ENCODE measurements at regions not wholly inside any gene's neighbourhood (a gene's known extent, or its start where the extent isn't known, plus 50 kb on each side); places are given as distances from the start of the nearest gene placed in this dataset.

GRCh38 chr10:81026591-81026990 is 488.9 kb downstream of the SH2D4B start:
- TF ChIP-seq YY1 (IDR thresholded peaks at IDR 0.05; ENCODE audit: low read depth) (no peak), NFIC (IDR thresholded peaks at IDR 0.05) (no peak), MAX (IDR thresholded peaks at IDR 0.05) (no peak), RAD21 (IDR thresholded peaks at IDR 0.05; ENCODE audit: low read depth) (no peak), TCF12 (IDR thresholded peaks at IDR 0.05; ENCODE audit: low read depth) (no peak), TEAD4 (IDR thresholded peaks at IDR 0.05) (no peak), CREB1 (IDR thresholded peaks at IDR 0.05; ENCODE audit: low read depth) (no peak), EP300 (IDR thresholded peaks at IDR 0.05; ENCODE audit: borderline replicate concordance) (no peak), REST (IDR thresholded peaks at IDR 0.05; ENCODE audit: low read depth) (no peak), TAF1 (IDR thresholded peaks at IDR 0.05; ENCODE audit: low read depth) (no peak), ZBTB7A (IDR thresholded peaks at IDR 0.05; ENCODE audit: low read depth) (no peak)

GRCh38 chr10:81027223-81027622 is 489.5 kb downstream of the SH2D4B start:
- TF ChIP-seq TEAD4 (IDR thresholded peaks at IDR 0.05) (no peak), YY1 (IDR thresholded peaks at IDR 0.05; ENCODE audit: low read depth) (no peak), FOXM1 (IDR thresholded peaks at IDR 0.05; ENCODE audit: borderline replicate concordance, low read depth) (no peak), USF1 (IDR thresholded peaks at IDR 0.05) (no peak), TAF1 (IDR thresholded peaks at IDR 0.05; ENCODE audit: low read depth) (no peak), MAX (IDR thresholded peaks at IDR 0.05) (no peak), EP300 (IDR thresholded peaks at IDR 0.05; ENCODE audit: borderline replicate concordance) (no peak), NFIC (IDR thresholded peaks at IDR 0.05) (no peak), CEBPB (IDR thresholded peaks at IDR 0.05) (no peak)

- no peak for TF ChIP-seq TCF12 (IDR thresholded peaks at IDR 0.05; ENCODE audit: low read depth)
- no peak for TF ChIP-seq EGR1 (IDR thresholded peaks at IDR 0.05)
- no peak for TF ChIP-seq EP300 (IDR thresholded peaks at IDR 0.05; ENCODE audit: borderline replicate concordance)
- TF ChIP-seq YY1 (IDR thresholded peaks at IDR 0.05; ENCODE audit: low read depth): no peak
- no peak for TF ChIP-seq RAD21 (IDR thresholded peaks at IDR 0.05; ENCODE audit: low read depth)
- TF ChIP-seq ZBTB7A (IDR thresholded peaks at IDR 0.05; ENCODE audit: low read depth): no peak
- TF ChIP-seq REST (IDR thresholded peaks at IDR 0.05; ENCODE audit: low read depth): no peak
- TF ChIP-seq FOXM1 (IDR thresholded peaks at IDR 0.05; ENCODE audit: borderline replicate concordance, low read depth): no peak
- TF ChIP-seq TAF1 (IDR thresholded peaks at IDR 0.05; ENCODE audit: low read depth): no peak
Observed at GRCh38 chr10:81027706-81028105, 490.0 kb downstream of the SH2D4B start.

GRCh38 chr10:81031774-81032173 is 494.1 kb downstream of the SH2D4B start:
- TF ChIP-seq NFIC (IDR thresholded peaks at IDR 0.05) (no peak), EP300 (IDR thresholded peaks at IDR 0.05; ENCODE audit: borderline replicate concordance) (no peak), YY1 (IDR thresholded peaks at IDR 0.05; ENCODE audit: low read depth) (no peak), TEAD4 (IDR thresholded peaks at IDR 0.05) (no peak), RAD21 (IDR thresholded peaks at IDR 0.05; ENCODE audit: low read depth) (no peak), USF1 (IDR thresholded peaks at IDR 0.05) (no peak), REST (IDR thresholded peaks at IDR 0.05; ENCODE audit: low read depth) (no peak), CREB1 (IDR thresholded peaks at IDR 0.05; ENCODE audit: low read depth) (no peak), EGR1 (IDR thresholded peaks at IDR 0.05) (no peak), TCF12 (IDR thresholded peaks at IDR 0.05; ENCODE audit: low read depth) (no peak), TAF1 (IDR thresholded peaks at IDR 0.05; ENCODE audit: low read depth) (no peak), MAX (IDR thresholded peaks at IDR 0.05) (no peak), ZBTB7A (IDR thresholded peaks at IDR 0.05; ENCODE audit: low read depth) (no peak), CEBPB (IDR thresholded peaks at IDR 0.05) (no peak), FOXM1 (IDR thresholded peaks at IDR 0.05; ENCODE audit: borderline replicate concordance, low read depth) (no peak)

Data from Ishikawa (cell line).